CMK (cell line): ENCODE measurements at regions not wholly inside any gene's neighbourhood (a gene's known extent, or its start where the extent isn't known, plus 50 kb on each side); places are given as distances from the start of the nearest gene placed in this dataset.
A peak's percentile ranks its signal among the peaks of the same experiment; 100 is the strongest.
"Not testable (repeated sequence)": the region's sequence is repeated elsewhere in the genome, so short reads cannot be mapped to it uniquely, and the experiment has no call there.

Experiments used
- DNase-seq: peaks from one replicate; pipeline ENCODE4 v3.0.0-alpha.2; 2010; ENCODE audit warnings: low read depth

GRCh38 chr2:217366266-217366895 lies 506.5 kb upstream of the TNP1 start:
- DNase-seq: no peak

GRCh38 chr2:217365656-217366055 lies 505.8 kb upstream of the TNP1 start:
- DNase-seq: no peak

GRCh38 chr2:217364224-217364623 lies 504.4 kb upstream of the TNP1 start:
- DNase-seq: no peak

- no peak for DNase-seq
Measured at GRCh38 chr2:217363470-217363869, 503.6 kb upstream of the TNP1 start.

- DNase-seq: peak; percentile 78
Measured at GRCh38 chr2:217362710-217363109, 502.8 kb upstream of the TNP1 start.

- DNase-seq: peak; percentile 22
Measured at GRCh38 chr2:217362286-217362685, 502.4 kb upstream of the TNP1 start.

DNA sequence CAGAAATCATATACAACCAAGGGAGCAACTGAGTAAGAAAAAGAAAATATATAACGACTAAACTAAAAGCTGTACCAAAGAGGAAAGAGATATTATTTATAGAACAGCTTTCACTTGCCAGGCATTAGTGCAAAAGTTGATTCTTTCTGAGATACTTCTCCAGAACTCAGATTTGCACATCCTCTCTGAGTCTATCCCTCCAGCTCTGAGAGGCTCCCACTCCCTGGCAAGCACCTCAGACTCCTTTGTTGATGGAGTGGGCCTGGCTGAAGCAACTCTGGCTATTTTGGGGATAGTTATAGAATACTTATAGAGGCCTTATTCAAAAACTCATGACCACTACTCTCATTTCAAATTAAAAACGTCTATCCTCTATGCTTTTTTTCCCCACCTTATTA lies 501.6 kb upstream of the TNP1 start:
- DNase-seq: no peak

GRCh38 chr2:217360781-217361482 lies 501.1 kb upstream of the TNP1 start:
- DNase-seq: no peak

- DNase-seq: no peak
Measured at GRCh38 chr2:217360111-217360510, 500.2 kb upstream of the TNP1 start.

GRCh38 chr2:217357886-217358620 lies 498.2 kb upstream of the TNP1 start:
- DNase-seq: no peak

- DNase-seq: no peak
Measured at GRCh38 chr2:217356781-217357180, 496.9 kb upstream of the TNP1 start.

- no peak for DNase-seq
Measured at GRCh38 chr2:217356142-217356541, 496.3 kb upstream of the TNP1 start.

DNA sequence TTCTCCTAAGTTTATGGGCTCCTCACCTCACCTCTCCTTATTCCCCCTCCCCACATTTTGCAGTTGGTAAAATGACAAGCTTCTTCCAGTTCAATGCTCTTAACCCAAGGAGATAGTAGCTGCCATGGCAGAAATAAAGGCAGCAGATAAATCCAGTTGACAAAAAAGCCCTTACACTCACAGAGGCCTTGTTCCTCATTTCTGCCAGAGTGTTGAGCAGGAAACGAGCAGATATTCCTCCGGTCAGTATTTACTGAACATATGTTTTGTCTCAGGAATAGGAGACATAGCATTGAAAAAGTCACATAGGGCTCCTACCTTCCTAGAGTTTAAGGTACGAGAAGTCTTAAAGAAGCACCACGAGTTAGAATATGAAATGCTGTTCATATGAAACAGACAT lies 493.7 kb upstream of the TNP1 start:
- DNase-seq: no peak

DNA sequence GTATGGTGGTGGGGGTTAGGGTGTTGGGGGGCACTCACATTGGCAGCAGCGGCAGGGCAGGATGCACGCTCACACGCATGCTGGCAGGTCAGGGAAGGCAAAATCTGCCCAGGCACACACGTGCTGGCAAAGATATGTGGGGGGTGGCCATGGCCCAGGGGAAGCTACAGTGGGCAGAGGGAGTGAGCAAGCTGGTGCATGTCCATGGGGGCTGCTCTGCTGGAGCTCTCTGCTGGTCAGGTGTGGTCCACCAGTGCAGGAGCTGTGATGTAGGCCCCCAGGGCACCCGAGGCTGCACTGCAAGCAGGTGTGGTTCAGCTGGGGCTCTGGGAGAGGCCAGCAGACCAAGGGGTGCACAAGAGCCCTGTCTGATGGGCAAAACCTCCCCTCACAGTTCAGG lies 491.5 kb upstream of the TNP1 start:
- DNase-seq: no peak

- no peak for DNase-seq
Measured at GRCh38 chr2:217349251-217349650, 489.4 kb upstream of the TNP1 start.

GRCh38 chr2:217347630-217348029 lies 487.8 kb upstream of the TNP1 start:
- not testable (repeated sequence) for DNase-seq

DNA sequence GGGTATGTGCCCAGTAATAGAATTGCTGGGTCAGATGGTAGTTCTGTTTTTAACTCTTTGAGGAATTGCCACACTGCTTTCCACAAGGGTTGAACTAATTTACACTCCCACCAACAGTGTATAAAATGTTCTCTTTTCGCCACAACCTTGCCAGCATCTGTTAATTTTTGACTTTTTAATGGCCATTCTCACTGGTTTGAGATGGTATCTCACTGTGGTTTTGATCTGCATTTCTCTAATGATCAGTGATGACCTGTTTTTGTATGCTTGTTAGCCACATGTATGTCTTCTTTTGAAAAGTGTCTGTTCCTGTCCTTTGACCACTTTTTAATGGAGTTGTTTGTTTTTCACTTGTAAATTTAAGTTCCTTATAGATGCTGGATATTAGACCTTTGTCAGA lies 486.2 kb upstream of the TNP1 start:
- DNase-seq: not testable (repeated sequence)

DNA sequence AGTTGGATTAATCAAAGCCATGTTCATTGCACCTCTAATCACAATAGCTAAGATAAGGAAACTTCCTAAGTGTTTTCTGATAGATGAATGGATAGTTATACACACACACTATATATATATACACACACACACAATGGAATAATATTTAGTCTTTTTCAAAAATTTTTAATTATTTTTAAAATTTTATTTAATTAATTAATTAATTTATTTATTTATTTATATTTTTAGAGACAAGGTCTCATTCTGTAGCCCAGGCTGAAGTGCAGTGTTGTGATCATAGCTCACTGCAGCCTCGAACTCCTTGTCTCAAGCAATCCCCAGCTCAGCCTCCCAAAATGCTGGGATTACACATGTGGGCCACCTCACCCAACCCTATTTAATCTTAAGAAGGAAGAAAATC lies 481.0 kb upstream of the TNP1 start:
- no peak for DNase-seq

- DNase-seq: no peak
Measured at GRCh38 chr2:217340176-217340575, 480.3 kb upstream of the TNP1 start.

GRCh38 chr2:217339753-217340152 lies 479.9 kb upstream of the TNP1 start:
- DNase-seq: no peak

DNA sequence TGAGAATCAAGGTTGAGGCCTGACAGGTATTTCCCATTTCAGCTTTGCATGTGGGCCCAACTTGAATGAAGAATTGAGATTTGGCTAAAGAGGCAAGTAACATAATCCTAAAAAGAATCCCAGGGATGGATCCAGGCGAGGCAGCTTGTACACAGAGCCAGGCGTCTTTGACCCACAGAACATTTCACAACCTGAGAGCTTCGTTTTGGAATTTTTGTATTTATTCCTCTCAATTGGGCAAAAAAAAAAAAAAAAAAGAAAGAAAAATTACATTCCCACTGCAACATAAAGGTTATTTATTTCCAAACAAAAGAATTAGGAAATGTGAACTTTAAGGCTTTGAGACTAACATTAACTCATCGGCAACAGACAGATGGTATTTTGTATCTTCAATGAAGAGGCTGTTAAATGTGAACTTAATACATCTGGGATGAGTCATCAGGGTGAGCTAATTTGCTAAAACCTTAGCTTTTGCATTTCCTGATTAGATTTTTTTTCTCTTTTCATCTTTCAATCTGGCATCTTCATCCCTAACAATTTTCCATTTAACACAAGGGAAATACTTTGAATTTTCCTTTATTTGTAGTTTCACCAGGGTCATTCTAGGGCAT lies 478.5 kb upstream of the TNP1 start:
- DNase-seq: no peak

GRCh38 chr2:217337771-217338170 lies 477.9 kb upstream of the TNP1 start:
- DNase-seq: no peak

DNA sequence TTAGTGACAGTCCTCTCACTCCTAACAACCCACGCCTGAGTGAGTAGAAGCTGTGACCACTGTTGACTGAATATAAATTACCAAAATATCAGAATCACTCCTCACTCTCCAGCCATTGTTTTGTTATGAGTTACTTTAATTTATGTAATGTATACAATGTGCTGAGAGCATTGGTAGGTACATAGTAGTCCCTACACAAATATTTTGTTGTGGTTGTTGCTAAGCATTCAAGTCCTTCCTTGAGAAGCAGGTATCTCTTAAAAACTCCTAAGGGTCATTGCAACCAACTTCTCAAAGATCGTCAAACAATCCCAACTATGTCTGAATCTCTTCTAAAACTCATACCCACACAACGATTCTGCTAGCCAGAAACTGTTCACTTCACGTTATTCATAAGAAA lies 476.8 kb upstream of the TNP1 start:
- no peak for DNase-seq
